HepG2 (cell line): ENCODE measurements at regions not wholly inside any gene's neighbourhood (a gene's known extent, or its start where the extent isn't known, plus 50 kb on each side); places are given as distances from the start of the nearest gene placed in this dataset.

Experiments
- ATAC-seq: fragments of 200-7000 bp; cut with Tn5 transposase; 3 replicates; pipeline ENCODE4 v1.9.1; 2020; ENCODE audit warnings: mild to moderate bottlenecking, moderate library complexity
- BruUV-seq: library from RNA; stranded (reverse); fragments of 400-500 nt; replicated peaks from 2 replicates; lab custom pipeline; 2021; lab: Mats Ljungman, UMichigan
- CTCF ChIA-PET: fragments of 300-600 bp; formaldehyde crosslinking; extraction: SDS; loops from one replicate; lab custom pipeline; 2021; ENCODE audit warnings: low total read pairs, inconsistent platforms, low intra/inter-chr PET ratio; lab: Yijun Ruan, JAX
- POLR2A ChIA-PET: fragments of 350-600 bp; sonication (Branson Sonifier 250); formaldehyde crosslinking; loops from one replicate; lab custom pipeline; 2020; ENCODE audit warnings: antibody characterized with exemption, inconsistent platforms; lab: Yijun Ruan, JAX
- DNase-seq: peaks from one replicate; pipeline ENCODE4 v3.0.0-alpha.2; 2015; ENCODE audit warnings: low spot score
- FAIRE-seq: peaks from 3 replicates; lab custom pipeline; 2011; peaks lifted over from hg19 to GRCh38; lab: Jason Lieb, UNC
- H2AFZ ChIP-seq: one replicate; pipeline ENCODE4 v1.6.1; 2011; ENCODE audit warnings: low read length, inconsistent platforms
- H3K27ac ChIP-seq: fragments of 300-600 bp; 3 replicates; pipeline ENCODE4 v1.8.0; 2011; ENCODE audit warnings: mixed run types, mild to moderate bottlenecking, mixed read lengths, low read length, inconsistent platforms; ENCODE audit not compliant: insufficient read depth; ENCODE audit errors: extremely low read length
- H3K27me3 ChIP-seq, 2 experiments: fragments of 200-600 bp in 1 of 2; 2 replicates in 1 of 2; 3 replicates in 1 of 2; pipeline versions ENCODE4 v1.6.0 to v1.8.0; 2011; ENCODE audit warnings: low read length in 2 of 2, mild to moderate bottlenecking in 2 of 2, moderate library complexity in 2 of 2, inconsistent platforms in 1 of 2; ENCODE audit not compliant: insufficient read depth in 2 of 2, control insufficient read depth in 1 of 2
- H3K36me3 ChIP-seq, 2 experiments: fragments of 200-600 bp in 1 of 2; replicated peaks in 1 of 2; 2 replicates in 1 of 2; 3 replicates in 1 of 2; pipeline versions ENCODE4 v1.5.1 to v1.8.0; 2011; ENCODE audit warnings: low read length in 2 of 2, inconsistent platforms in 1 of 2; ENCODE audit not compliant: insufficient read depth in 2 of 2, control insufficient read depth in 1 of 2
- H3K4me1 ChIP-seq: 2 replicates; pipeline ENCODE4 v1.5.1; 2012; ENCODE audit warnings: low read length, inconsistent platforms; ENCODE audit not compliant: insufficient read depth
- H3K4me2 ChIP-seq: 2 replicates; pipeline ENCODE4 v1.6.0; 2011; ENCODE audit warnings: low read depth, low read length, inconsistent platforms
- H3K4me3 ChIP-seq, 3 experiments: fragments of 200-600 bp in 1 of 3; sonication (generic), shearing (Covaris generic) in 1 of 3; replicated peaks in 1 of 3; 2 replicates each; pipeline ENCODE4 v1.5.1; 2011 to 2016; ENCODE audit warnings: low read length in 3 of 3, inconsistent platforms in 2 of 3, low read depth in 2 of 3, mild to moderate bottlenecking in 2 of 3, control low read depth in 1 of 3, mixed read lengths in 1 of 3; ENCODE audit not compliant: insufficient read depth in 1 of 3
- H3K79me2 ChIP-seq: one replicate; pipeline ENCODE4 v1.6.1; 2011; ENCODE audit warnings: low read length, inconsistent platforms; ENCODE audit not compliant: insufficient read depth
- H3K9ac ChIP-seq: 2 replicates; pipeline ENCODE4 v1.6.0; 2011; ENCODE audit warnings: mild to moderate bottlenecking, low read depth, low read length, inconsistent platforms; ENCODE audit not compliant: insufficient read depth
- H3K9me3 ChIP-seq: 2 replicates; pipeline ENCODE4 v1.5.1; 2012; ENCODE audit warnings: mild to moderate bottlenecking, low read length
- H4K20me1 ChIP-seq: 2 replicates; pipeline ENCODE4 v1.6.0; 2011; ENCODE audit warnings: inconsistent platforms, mild to moderate bottlenecking, low read length, moderate library complexity; ENCODE audit not compliant: insufficient read depth
- BCL6 ChIP-seq: IDR thresholded peaks from 2 replicates; pipeline ENCODE4 v1.6.1; 2016; ENCODE audit warnings: missing genetic modification reagents, missing compliant biosample characterization
- E2F2 ChIP-seq: sonication (generic); formaldehyde crosslinking; IDR thresholded peaks from 2 replicates; pipeline ENCODE4 v1.4.0; 2020; ENCODE audit warnings: missing genetic modification reagents, borderline replicate concordance
- HNF4A ChIP-seq: sonication (generic); formaldehyde crosslinking; IDR thresholded peaks from 2 replicates; pipeline ENCODE4 v1.4.0; 2020; ENCODE audit warnings: missing genetic modification reagents
- MIER3 ChIP-seq: IDR thresholded peaks from 2 replicates; pipeline ENCODE4 v1.6.1; 2016; ENCODE audit warnings: missing compliant biosample characterization, borderline replicate concordance
- MTA3 ChIP-seq: sonication (generic); formaldehyde crosslinking; IDR thresholded peaks from 2 replicates; pipeline ENCODE4 v1.4.0; 2020; ENCODE audit warnings: missing genetic modification reagents
- RFX3 ChIP-seq: IDR thresholded peaks from 2 replicates; pipeline ENCODE4 v1.6.1; 2016; ENCODE audit warnings: missing biosample characterization, missing genetic modification reagents
- SALL1 ChIP-seq: sonication (generic); formaldehyde crosslinking; IDR thresholded peaks from 2 replicates; pipeline ENCODE4 v1.8.0; 2022; ENCODE audit warnings: mild to moderate bottlenecking, missing genetic modification reagents
- ZNF710 ChIP-seq: sonication (generic); formaldehyde crosslinking; IDR thresholded peaks from 2 replicates; pipeline ENCODE4 v1.5.0; 2020; ENCODE audit warnings: mild to moderate bottlenecking, missing genetic modification reagents, borderline replicate concordance
- WGBS: methylation state at CpG from one replicate; pipeline ENCODE4 v1.1.6; 2017; ENCODE audit warnings: low lambda C conversion rate; 5-methylcytosine and 5-hydroxymethylcytosine counted together
- in situ Hi-C: cut with HindIII; loops from 2 replicates; pipeline ENCODE4 v1.10.0; 2017; ENCODE audit warnings: low pct_unique_long_range_greater_than_20kb; ENCODE audit not compliant: extremely low pct_ligation_motif_present
- intact Hi-C: fragments of 100-400 bp; cut with micrococcal nuclease; formaldehyde crosslinking; loops from one replicate; pipeline ENCODE4 v1.10.0; 2022; ENCODE audit not compliant: unreplicated experiment

- ATAC-seq (no peak; the same call in 2 of the 3 replicates), DNase-seq (no peak), FAIRE-seq (peak; percentile 8)
- Histone ChIP-seq H3K36me3 (no peaks in the 10 kb centered on the region), H4K20me1 (no peaks in the 10 kb centered on the region), H3K4me1 (peaks cover 13% of the 10 kb centered on the region), H3K27ac (no peak overlapping the region), H3K79me2 (no peaks in the 10 kb centered on the region), H3K9ac (no peak overlapping the region), H2AFZ (no peak overlapping the region), H3K27me3 (no peaks in the 10 kb centered on the region), H3K9me3 (no peaks in the 10 kb centered on the region), H3K4me2 (no peak overlapping the region), H3K4me3 (no peak overlapping the region)
- CTCF ChIA-PET, result no interaction called here
- in situ Hi-C loops, result no loop called here
- no TSS peak for BruUV-seq
- TF ChIP-seq BCL6 (no peak), ZNF710 (CRISPR knock-in tag) (no peak), RFX3 (CRISPR knock-in tag) (no peak), SALL1 (CRISPR knock-in tag) (peak; percentile 54), E2F2 (CRISPR knock-in tag) (no peak), MTA3 (CRISPR knock-in tag) (no peak), MIER3 (CRISPR knock-in tag) (no peak), HNF4A (CRISPR knock-in tag) (peak; percentile 50)
- 72% methylated on average over 2 of the region's 2 CpGs for WGBS
- POLR2A ChIA-PET, result no interaction called here
- intact Hi-C loops, result no loop called here
These were observed 91.6 kb downstream of the HYCC1 start for GRCh38 chr7:22922307-22922706.
